Stomach (tissue), 4 donors: ENCODE measurements at regions not wholly inside any gene's neighbourhood (a gene's known extent, or its start where the extent isn't known, plus 50 kb on each side); places are given as distances from the start of the nearest gene placed in this dataset.

Source experiments
- EP300 ChIP-seq: sonication (generic); formaldehyde crosslinking; IDR thresholded peaks from one replicate; pipeline ENCODE4 v1.6.1; 2017; ENCODE audit warnings: antibody characterized with exemption
- TF ChIP-seq, protein P1 (sequence below), 7 experiments: fragments of 450-650 bp in 4 of 7; fragments of 200-600 bp in 3 of 7; sonication (generic) in 3 of 7; IDR thresholded peaks; one replicate each; pipeline ENCODE4 v1.5.1; 2016 to 2019; ENCODE audit warnings: antibody characterized with exemption in 7 of 7, control low read depth in 2 of 7, mild to moderate bottlenecking in 1 of 7

DNA sequence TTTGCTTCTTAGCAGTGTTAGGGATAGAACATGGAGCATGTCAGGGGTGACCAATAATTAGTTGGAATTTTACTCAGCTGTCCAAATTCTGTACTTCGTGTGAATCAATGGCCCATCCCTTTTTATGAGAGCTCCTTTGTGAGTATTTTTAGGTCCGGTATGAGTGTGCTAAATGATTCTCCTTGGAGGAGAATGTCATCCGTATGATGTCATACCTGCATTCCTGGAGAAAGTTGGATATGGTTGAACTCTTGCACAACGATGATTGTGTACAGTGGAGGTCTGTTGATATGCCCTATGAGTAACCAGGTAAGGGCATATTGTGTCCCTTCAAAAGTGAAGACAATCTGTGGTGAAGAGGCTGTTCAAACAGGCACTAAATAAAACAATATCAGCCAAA, 400.8 kb downstream of the GXYLT1 start:
- TF ChIP-seq, protein P1, sequence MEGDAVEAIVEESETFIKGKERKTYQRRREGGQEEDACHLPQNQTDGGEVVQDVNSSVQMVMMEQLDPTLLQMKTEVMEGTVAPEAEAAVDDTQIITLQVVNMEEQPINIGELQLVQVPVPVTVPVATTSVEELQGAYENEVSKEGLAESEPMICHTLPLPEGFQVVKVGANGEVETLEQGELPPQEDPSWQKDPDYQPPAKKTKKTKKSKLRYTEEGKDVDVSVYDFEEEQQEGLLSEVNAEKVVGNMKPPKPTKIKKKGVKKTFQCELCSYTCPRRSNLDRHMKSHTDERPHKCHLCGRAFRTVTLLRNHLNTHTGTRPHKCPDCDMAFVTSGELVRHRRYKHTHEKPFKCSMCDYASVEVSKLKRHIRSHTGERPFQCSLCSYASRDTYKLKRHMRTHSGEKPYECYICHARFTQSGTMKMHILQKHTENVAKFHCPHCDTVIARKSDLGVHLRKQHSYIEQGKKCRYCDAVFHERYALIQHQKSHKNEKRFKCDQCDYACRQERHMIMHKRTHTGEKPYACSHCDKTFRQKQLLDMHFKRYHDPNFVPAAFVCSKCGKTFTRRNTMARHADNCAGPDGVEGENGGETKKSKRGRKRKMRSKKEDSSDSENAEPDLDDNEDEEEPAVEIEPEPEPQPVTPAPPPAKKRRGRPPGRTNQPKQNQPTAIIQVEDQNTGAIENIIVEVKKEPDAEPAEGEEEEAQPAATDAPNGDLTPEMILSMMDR (IDR thresholded peaks at IDR 0.05), result no peak
- TF ChIP-seq EP300, result no peak
